ENCODE measurements at regions not wholly inside any gene's neighbourhood (a gene's known extent, or its start where the extent isn't known, plus 50 kb on each side); places are given as distances from the start of the nearest gene placed in this dataset.

DNA sequence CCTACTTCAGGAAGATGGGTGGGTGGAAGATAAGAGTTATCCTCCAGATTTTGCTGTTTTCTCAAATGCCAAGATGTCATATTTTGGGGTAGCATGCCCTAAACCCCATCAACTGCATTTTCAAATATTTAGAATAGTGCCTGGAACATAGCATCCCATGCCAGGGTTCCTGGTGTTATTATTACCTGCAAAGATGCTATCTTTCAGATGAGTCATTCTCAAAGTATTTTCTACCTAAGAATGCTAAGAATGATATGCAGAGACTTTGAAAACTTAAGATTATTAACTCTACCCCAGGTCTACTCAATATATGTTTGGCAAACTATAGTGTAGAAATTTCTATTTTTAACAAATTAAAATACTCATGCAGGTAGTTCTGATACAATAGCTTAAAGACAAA is 934.3 kb upstream of the SLIT2 start:
- no peak overlapping the region for H3K4me3 ChIP-seq (ENCODE audit: low read length)
- no peaks in the 10 kb centered on the region for H3K36me3 ChIP-seq (ENCODE audit: control insufficient read depth, insufficient read depth, low read length, severe bottlenecking)
- H3K9ac ChIP-seq (ENCODE audit: low read length): no peak overlapping the region
- H3K4me1 ChIP-seq (ENCODE audit: control insufficient read depth, insufficient read depth, low read length): no peaks in the 10 kb centered on the region
- no peak for DNase-seq (ENCODE audit: low read depth)
- H3K27me3 ChIP-seq (replicated peaks; ENCODE audit: control insufficient read depth, insufficient read depth, low read length): no peaks in the 10 kb centered on the region
- H3K9me3 ChIP-seq (ENCODE audit: control insufficient read depth, low read length): no peaks in the 10 kb centered on the region

DNA sequence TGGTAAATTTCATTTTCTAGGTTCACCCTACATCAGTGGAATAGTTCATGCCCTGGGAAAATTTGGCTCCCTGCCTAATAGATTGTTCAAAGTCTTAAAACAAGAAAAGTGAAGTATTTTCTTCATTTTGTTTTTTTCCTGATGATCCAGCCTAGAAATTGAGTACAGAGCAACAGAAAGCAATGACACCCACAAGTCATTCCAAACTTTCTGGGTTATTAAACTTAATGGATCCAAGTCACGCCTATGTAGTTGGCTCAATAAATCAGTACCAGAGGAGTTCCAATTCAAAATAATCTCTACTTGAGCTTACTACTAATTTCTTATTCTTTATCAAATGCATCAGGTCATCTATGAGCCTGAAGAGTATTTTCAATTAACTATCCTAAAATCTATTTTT is 937.6 kb upstream of the SLIT2 start:
- H3K4me1 ChIP-seq (ENCODE audit: control insufficient read depth, insufficient read depth, low read length): peaks cover 4% of the 10 kb centered on the region
- DNase-seq (ENCODE audit: low read depth): no peak
- no peaks in the 10 kb centered on the region for H3K36me3 ChIP-seq (ENCODE audit: control insufficient read depth, insufficient read depth, low read length, severe bottlenecking)
- no peak overlapping the region for H3K4me3 ChIP-seq (ENCODE audit: low read length)
- H3K27me3 ChIP-seq (replicated peaks; ENCODE audit: control insufficient read depth, insufficient read depth, low read length): no peaks in the 10 kb centered on the region
- no peaks in the 10 kb centered on the region for H3K9me3 ChIP-seq (ENCODE audit: control insufficient read depth, low read length)
- no peak overlapping the region for H3K9ac ChIP-seq (ENCODE audit: low read length)

DNA sequence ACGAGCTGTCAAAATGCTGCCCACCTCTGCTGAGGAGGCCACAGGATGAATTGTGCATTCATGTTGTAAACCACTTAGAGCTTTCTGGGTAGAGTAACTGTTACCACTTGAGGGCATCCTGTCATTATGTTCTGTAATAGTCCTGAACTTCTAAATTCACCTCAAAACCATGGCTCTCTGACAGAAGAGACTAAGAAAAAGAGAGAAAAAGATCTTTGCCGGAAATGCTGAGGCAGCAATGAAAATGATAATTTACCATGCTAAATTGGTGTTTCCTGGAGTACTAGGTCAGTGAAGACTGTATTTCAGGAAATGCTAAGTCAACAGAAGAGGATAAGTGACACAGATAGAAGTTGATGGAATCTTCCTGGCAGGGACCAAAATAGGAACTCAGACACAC is 942.3 kb upstream of the SLIT2 start:
- Histone ChIP-seq H3K4me3 (ENCODE audit: low read length) (no peak overlapping the region), H3K36me3 (ENCODE audit: control insufficient read depth, insufficient read depth, low read length, severe bottlenecking) (no peaks in the 10 kb centered on the region), H3K9ac (ENCODE audit: low read length) (no peak overlapping the region), H3K27me3 (replicated peaks; ENCODE audit: control insufficient read depth, insufficient read depth, low read length) (no peaks in the 10 kb centered on the region), H3K9me3 (ENCODE audit: control insufficient read depth, low read length) (peaks cover 4% of the 10 kb centered on the region), H3K4me1 (ENCODE audit: control insufficient read depth, insufficient read depth, low read length) (peaks cover 4% of the 10 kb centered on the region)
- peak; percentile 77 for DNase-seq (ENCODE audit: low read depth)

DNA sequence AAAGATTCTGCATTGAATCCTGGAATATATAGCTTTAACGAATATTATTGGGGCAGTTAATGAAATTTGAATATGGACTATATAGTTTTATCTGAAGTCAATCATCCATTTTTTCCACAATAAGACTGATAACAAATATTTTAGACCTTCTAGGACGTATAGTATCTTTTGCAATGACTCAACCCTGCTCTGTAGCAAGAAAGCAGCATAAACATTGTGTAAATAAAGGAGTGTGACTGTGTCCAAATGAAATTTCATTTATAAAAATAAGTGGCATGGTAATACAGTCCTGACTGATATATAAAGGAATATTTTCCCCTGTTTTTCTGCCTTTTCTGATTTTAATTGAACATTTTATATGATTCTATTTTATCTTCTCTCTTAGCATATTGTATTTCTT is 947.7 kb upstream of the SLIT2 start:
- Histone ChIP-seq H3K9me3 (ENCODE audit: control insufficient read depth, low read length) (peaks cover 4% of the 10 kb centered on the region), H3K4me3 (ENCODE audit: low read length) (no peak overlapping the region), H3K36me3 (ENCODE audit: control insufficient read depth, insufficient read depth, low read length, severe bottlenecking) (no peaks in the 10 kb centered on the region), H3K4me1 (ENCODE audit: control insufficient read depth, insufficient read depth, low read length) (no peaks in the 10 kb centered on the region), H3K9ac (ENCODE audit: low read length) (no peak overlapping the region), H3K27me3 (replicated peaks; ENCODE audit: control insufficient read depth, insufficient read depth, low read length) (no peaks in the 10 kb centered on the region)
- peak; percentile 17 for DNase-seq (ENCODE audit: low read depth)

DNA sequence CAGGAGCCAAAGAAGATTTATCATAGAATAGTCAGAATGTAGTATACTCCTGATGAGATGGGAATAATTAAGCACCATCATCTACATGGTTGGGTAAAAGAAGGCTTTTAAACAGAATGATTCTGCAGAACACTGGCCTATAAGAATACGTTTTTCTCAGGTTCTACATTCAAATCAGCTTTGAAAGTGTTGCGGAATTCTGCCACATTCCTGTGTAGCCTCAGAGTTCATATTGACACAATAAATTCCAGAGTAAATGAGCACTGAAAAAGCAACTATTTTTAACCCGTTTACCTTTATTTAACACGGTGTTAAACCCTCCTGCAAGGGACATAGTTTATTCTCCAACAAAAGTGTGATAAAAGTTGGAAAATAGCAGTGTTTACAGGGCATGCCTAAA is 950.2 kb upstream of the SLIT2 start:
- Histone ChIP-seq H3K4me3 (ENCODE audit: low read length) (no peak overlapping the region), H3K27me3 (replicated peaks; ENCODE audit: control insufficient read depth, insufficient read depth, low read length) (no peaks in the 10 kb centered on the region), H3K9ac (ENCODE audit: low read length) (no peak overlapping the region), H3K9me3 (ENCODE audit: control insufficient read depth, low read length) (peaks cover 4% of the 10 kb centered on the region), H3K36me3 (ENCODE audit: control insufficient read depth, insufficient read depth, low read length, severe bottlenecking) (no peaks in the 10 kb centered on the region), H3K4me1 (ENCODE audit: control insufficient read depth, insufficient read depth, low read length) (no peaks in the 10 kb centered on the region)
- DNase-seq (ENCODE audit: low read depth): no peak

DNA sequence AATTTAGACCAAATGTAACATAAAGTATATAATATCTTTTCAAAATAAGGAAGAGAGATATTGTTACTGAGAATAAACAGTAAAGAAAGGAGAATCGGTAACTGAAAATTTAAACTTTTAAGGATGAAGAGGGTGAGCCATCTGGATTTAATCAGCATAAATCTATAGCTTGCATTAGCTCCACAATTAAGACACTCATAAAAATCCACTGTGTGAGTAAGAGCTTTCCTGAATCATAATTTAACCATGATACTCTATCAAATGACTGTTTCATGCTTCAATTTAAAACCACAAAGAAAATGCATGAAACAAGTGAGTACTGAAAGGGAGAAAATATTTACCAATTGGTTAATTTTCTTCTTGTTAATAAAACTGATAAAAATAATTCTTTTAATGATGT is 951.5 kb upstream of the SLIT2 start:
- H3K9me3 ChIP-seq (ENCODE audit: control insufficient read depth, low read length): no peaks in the 10 kb centered on the region
- H3K36me3 ChIP-seq (ENCODE audit: control insufficient read depth, insufficient read depth, low read length, severe bottlenecking): no peaks in the 10 kb centered on the region
- H3K9ac ChIP-seq (ENCODE audit: low read length): no peak overlapping the region
- no peaks in the 10 kb centered on the region for H3K27me3 ChIP-seq (replicated peaks; ENCODE audit: control insufficient read depth, insufficient read depth, low read length)
- H3K4me3 ChIP-seq (ENCODE audit: low read length): no peak overlapping the region
- H3K4me1 ChIP-seq (ENCODE audit: control insufficient read depth, insufficient read depth, low read length): no peaks in the 10 kb centered on the region
- peak; percentile 5 for DNase-seq (ENCODE audit: low read depth)

DNA sequence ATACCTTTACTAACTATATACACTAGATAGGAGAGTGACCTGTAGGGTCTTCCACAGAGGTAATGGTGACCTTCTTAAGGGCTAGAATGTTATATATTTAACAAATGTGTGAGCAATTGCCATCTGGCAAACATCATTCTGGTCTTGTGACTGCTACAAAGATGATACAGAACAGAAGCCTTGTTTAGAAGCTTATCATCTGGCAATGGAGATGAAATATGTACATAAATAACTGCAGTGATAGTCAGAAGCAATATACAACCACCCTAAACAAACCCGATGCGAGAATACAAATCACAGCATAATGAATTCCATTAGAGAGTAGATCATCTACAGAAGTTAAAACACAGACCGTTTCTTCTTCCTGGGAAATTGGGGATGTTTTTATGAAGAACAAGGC is 952.7 kb upstream of the SLIT2 start:
- Histone ChIP-seq H3K9me3 (ENCODE audit: control insufficient read depth, low read length) (peaks cover 3% of the 10 kb centered on the region), H3K36me3 (ENCODE audit: control insufficient read depth, insufficient read depth, low read length, severe bottlenecking) (no peaks in the 10 kb centered on the region), H3K4me1 (ENCODE audit: control insufficient read depth, insufficient read depth, low read length) (no peaks in the 10 kb centered on the region), H3K27me3 (replicated peaks; ENCODE audit: control insufficient read depth, insufficient read depth, low read length) (no peaks in the 10 kb centered on the region), H3K9ac (ENCODE audit: low read length) (no peak overlapping the region), H3K4me3 (ENCODE audit: low read length) (no peak overlapping the region)
- no peak for DNase-seq (ENCODE audit: low read depth)

DNA sequence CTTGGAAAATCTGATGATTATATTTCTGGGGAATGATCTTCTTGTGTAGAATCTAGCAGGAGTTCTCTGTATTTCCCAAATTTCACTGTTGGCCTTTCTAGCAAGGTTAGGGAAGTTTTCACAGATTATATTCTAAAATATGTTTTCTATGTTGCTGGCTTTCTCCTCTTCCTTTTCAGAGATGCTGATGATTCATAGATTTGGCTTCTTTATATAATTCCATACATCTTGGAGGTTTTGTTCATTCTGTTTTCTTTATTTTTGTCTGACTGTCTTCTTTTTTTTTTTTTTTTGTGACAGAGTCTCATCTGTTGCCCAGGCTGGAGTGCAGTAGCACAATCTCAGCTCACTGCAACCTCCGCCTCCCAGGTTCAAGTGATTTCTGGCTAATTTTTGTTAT is 957.9 kb upstream of the SLIT2 start:
- no peak for DNase-seq (ENCODE audit: low read depth)
- peaks cover 28% of the 10 kb centered on the region for H3K9me3 ChIP-seq (ENCODE audit: control insufficient read depth, low read length)
- H3K36me3 ChIP-seq (ENCODE audit: control insufficient read depth, insufficient read depth, low read length, severe bottlenecking): no peaks in the 10 kb centered on the region
- no peak overlapping the region for H3K9ac ChIP-seq (ENCODE audit: low read length)
- H3K27me3 ChIP-seq (replicated peaks; ENCODE audit: control insufficient read depth, insufficient read depth, low read length): no peaks in the 10 kb centered on the region
- H3K4me3 ChIP-seq (ENCODE audit: low read length): no peak overlapping the region
- H3K4me1 ChIP-seq (ENCODE audit: control insufficient read depth, insufficient read depth, low read length): no peaks in the 10 kb centered on the region

DNA sequence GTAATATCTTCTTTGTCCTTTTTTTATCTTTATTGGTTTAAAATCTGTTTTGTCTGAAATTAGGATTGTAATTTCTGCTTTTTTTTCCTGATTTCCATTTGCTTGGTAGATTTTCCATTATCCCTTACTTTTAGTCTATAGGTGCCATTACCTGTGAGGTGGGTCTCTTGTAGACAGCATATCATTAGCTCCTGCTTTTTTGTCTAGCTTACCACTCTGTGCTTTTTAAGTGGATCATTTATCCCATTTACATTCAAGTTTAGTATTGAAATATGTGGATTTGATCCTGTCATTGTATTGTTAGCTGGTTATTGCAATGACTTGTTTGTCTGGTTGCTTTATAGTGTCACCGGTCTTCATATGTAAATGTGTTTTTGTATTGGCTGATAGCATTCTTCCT is 958.6 kb upstream of the SLIT2 start:
- no peaks in the 10 kb centered on the region for H3K36me3 ChIP-seq (ENCODE audit: control insufficient read depth, insufficient read depth, low read length, severe bottlenecking)
- no peak for DNase-seq (ENCODE audit: low read depth)
- H3K27me3 ChIP-seq (replicated peaks; ENCODE audit: control insufficient read depth, insufficient read depth, low read length): no peaks in the 10 kb centered on the region
- no peaks in the 10 kb centered on the region for H3K4me1 ChIP-seq (ENCODE audit: control insufficient read depth, insufficient read depth, low read length)
- peaks cover 28% of the 10 kb centered on the region for H3K9me3 ChIP-seq (ENCODE audit: control insufficient read depth, low read length)
- H3K9ac ChIP-seq (ENCODE audit: low read length): no peak overlapping the region
- no peak overlapping the region for H3K4me3 ChIP-seq (ENCODE audit: low read length)

DNA sequence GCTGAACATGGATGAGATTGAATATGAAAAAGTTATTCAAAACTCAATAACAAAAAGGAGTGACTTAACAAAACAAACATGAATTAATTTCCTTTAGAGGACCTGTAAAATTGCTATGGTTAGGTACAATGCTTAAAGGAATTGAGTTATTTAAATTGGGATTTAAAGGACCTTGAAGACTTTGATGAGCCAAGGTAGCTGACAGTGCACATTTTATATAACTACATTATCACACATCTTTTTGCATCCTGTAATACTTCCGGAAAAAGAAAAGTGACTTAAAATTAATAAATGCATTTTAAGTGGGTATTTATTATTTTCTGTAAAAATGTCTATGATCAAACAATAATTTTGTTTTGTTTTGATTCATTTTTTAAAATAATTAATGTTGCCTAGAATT is 964.8 kb upstream of the SLIT2 start:
- H3K4me3 ChIP-seq (ENCODE audit: low read length): no peak overlapping the region
- no peak for DNase-seq (ENCODE audit: low read depth)
- peaks cover 8% of the 10 kb centered on the region for H3K9me3 ChIP-seq (ENCODE audit: control insufficient read depth, low read length)
- no peaks in the 10 kb centered on the region for H3K36me3 ChIP-seq (ENCODE audit: control insufficient read depth, insufficient read depth, low read length, severe bottlenecking)
- no peaks in the 10 kb centered on the region for H3K27me3 ChIP-seq (replicated peaks; ENCODE audit: control insufficient read depth, insufficient read depth, low read length)
- no peaks in the 10 kb centered on the region for H3K4me1 ChIP-seq (ENCODE audit: control insufficient read depth, insufficient read depth, low read length)
- H3K9ac ChIP-seq (ENCODE audit: low read length): no peak overlapping the region

DNA sequence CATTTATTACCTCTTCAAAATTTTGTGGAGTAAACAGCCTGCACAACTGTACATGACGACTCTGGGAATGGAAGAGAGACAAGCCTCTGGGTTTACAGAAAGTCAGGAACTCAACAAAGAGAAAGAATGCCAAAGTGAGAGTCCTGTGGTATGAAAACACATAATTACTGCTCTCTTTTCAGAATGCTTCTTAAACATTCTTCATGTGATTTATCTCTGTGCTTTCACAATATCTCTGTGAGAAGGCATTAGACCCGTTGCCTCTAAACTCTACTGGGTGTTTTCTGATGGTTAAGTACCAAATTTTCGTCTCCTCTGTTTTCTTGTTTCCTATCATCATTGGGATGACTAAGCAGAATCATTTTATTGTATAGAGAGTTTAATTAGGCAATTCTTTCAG is 966.6 kb upstream of the SLIT2 start:
- Histone ChIP-seq H3K36me3 (ENCODE audit: control insufficient read depth, insufficient read depth, low read length, severe bottlenecking) (no peaks in the 10 kb centered on the region), H3K4me1 (ENCODE audit: control insufficient read depth, insufficient read depth, low read length) (no peaks in the 10 kb centered on the region), H3K27me3 (replicated peaks; ENCODE audit: control insufficient read depth, insufficient read depth, low read length) (no peaks in the 10 kb centered on the region), H3K9ac (ENCODE audit: low read length) (no peak overlapping the region), H3K4me3 (ENCODE audit: low read length) (no peak overlapping the region), H3K9me3 (ENCODE audit: control insufficient read depth, low read length) (peaks cover 9% of the 10 kb centered on the region)
- no peak for DNase-seq (ENCODE audit: low read depth)

DNA sequence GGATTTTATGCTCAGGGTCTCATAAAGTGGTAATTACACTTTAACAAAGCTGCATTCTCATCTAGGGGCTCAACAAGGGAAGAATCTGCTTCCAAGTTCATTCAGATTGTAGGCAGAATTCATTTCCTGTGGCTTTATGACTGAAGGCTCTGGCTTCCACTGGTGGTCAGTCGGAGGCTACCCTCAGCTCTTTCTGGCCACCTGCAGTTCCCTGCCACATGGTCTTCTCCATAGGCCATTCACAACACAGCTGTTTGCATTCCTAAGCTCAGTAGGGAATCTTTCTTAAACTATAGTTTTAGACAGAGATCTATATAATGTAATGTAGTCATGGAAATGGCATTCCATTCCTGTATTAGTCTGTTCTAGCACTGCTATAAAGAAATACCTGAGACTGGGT is 973.0 kb upstream of the SLIT2 start:
- Histone ChIP-seq H3K27me3 (replicated peaks; ENCODE audit: control insufficient read depth, insufficient read depth, low read length) (no peaks in the 10 kb centered on the region), H3K36me3 (ENCODE audit: control insufficient read depth, insufficient read depth, low read length, severe bottlenecking) (no peaks in the 10 kb centered on the region), H3K4me1 (ENCODE audit: control insufficient read depth, insufficient read depth, low read length) (no peaks in the 10 kb centered on the region), H3K9me3 (ENCODE audit: control insufficient read depth, low read length) (peaks cover 5% of the 10 kb centered on the region), H3K4me3 (ENCODE audit: low read length) (no peak overlapping the region), H3K9ac (ENCODE audit: low read length) (no peak overlapping the region)
- no peak for DNase-seq (ENCODE audit: low read depth)
